Lung (tissue), 11 donors: ENCODE measurements at regions not wholly inside any gene's neighbourhood (a gene's known extent, or its start where the extent isn't known, plus 50 kb on each side); places are given as distances from the start of the nearest gene placed in this dataset.
A peak's percentile ranks its signal among the peaks of the same experiment; 100 is the strongest.

Source experiments
- ATAC-seq: fragments of 200-7000 bp; cut with Tn5 transposase; one replicate; pipeline ENCODE4 v1.9.1; 2020; ENCODE audit warnings: moderate number of reproducible peaks; ENCODE audit not compliant: insufficient read depth, low FRiP score
- DNase-seq, 3 donors: peaks; one replicate each; pipeline ENCODE4 v3.0.0-alpha.2; 2013 to 2017
- H3K27ac ChIP-seq, 2 donors: one replicate each; pipeline ENCODE4 v1.5.1; 2013; ENCODE audit warnings: mild to moderate bottlenecking in 2 of 2, moderate library complexity in 2 of 2, control low read depth in 1 of 2, inconsistent platforms in 1 of 2, low read depth in 1 of 2, low read length in 1 of 2
- H3K27me3 ChIP-seq, 3 donors: one replicate each; pipeline ENCODE4 v1.5.1; 2013; ENCODE audit warnings: low read length in 2 of 3; ENCODE audit not compliant: control insufficient read depth in 3 of 3, insufficient read depth in 3 of 3
- H3K36me3 ChIP-seq, 4 donors: one replicate each; pipeline ENCODE4 v1.5.1; 2013; ENCODE audit warnings: low read length in 4 of 4, mild to moderate bottlenecking in 1 of 4, moderate library complexity in 1 of 4; ENCODE audit not compliant: control insufficient read depth in 4 of 4, insufficient read depth in 4 of 4
- H3K4me1 ChIP-seq, 5 donors: one replicate each; pipeline ENCODE4 v1.5.1; 2013; ENCODE audit warnings: low read length in 5 of 5, mild to moderate bottlenecking in 2 of 5, moderate library complexity in 1 of 5; ENCODE audit not compliant: control insufficient read depth in 5 of 5, insufficient read depth in 5 of 5
- H3K4me3 ChIP-seq: one replicate; pipeline ENCODE4 v1.5.1; 2013; ENCODE audit warnings: mild to moderate bottlenecking, control low read depth, moderate library complexity
- H3K9ac ChIP-seq, 2 donors: one replicate each; pipeline ENCODE4 v1.5.1; 2013; ENCODE audit warnings: low read length in 2 of 2, control low read depth in 1 of 2; ENCODE audit not compliant: insufficient read depth in 1 of 2
- H3K9me3 ChIP-seq, 4 donors: one replicate each; pipeline ENCODE4 v1.5.1; 2013; ENCODE audit warnings: low read length in 3 of 4, mild to moderate bottlenecking in 1 of 4, moderate library complexity in 1 of 4; ENCODE audit not compliant: control insufficient read depth in 4 of 4, insufficient read depth in 3 of 4
- CTCF ChIP-seq: IDR thresholded peaks from 2 replicates; pipeline ENCODE4 v1.5.1; 2012; ENCODE audit warnings: mild to moderate bottlenecking; ENCODE audit errors: control extremely low read depth, extremely low read depth
- WGBS, 2 donors: extraction: QIAGEN DNeasy Blood & Tissue Kit; methylation state at CpG; one replicate each; pipeline ENCODE4 v1.1.7; 2013; 5-methylcytosine and 5-hydroxymethylcytosine counted together
- donor health status: control.
- donor health status: control.
- donor health status: Bipolar disorder and iron deficiency.
- donor health status: healthy.
- donor health status: DM: yes; HTN: yes; CAD: no.

GRCh38 chr18:41269294-41269693 is 685.7 kb upstream of the PIK3C3 start:
- no peak overlapping the region for H3K4me3 ChIP-seq
- no peak for TF ChIP-seq CTCF
- ATAC-seq: no peak
- no peak overlapping the region for H3K27ac ChIP-seq
- no peak overlapping the region for H3K9ac ChIP-seq
- no peaks in the 10 kb centered on the region for H3K36me3 ChIP-seq
- H3K4me1 ChIP-seq: peaks cover 0 to 20% (median 0%) of the 10 kb centered on the region in 5 donors
- H3K9me3 ChIP-seq: peaks cover 0 to 5% (median 0%) of the 10 kb centered on the region in 4 donors
- 77 to 84% methylated on average over 6 of the region's 6 CpGs for WGBS, 2 donors
- H3K27me3 ChIP-seq: no peaks in the 10 kb centered on the region
- DNase-seq: no peak

GRCh38 chr18:41268271-41268670 is 686.8 kb upstream of the PIK3C3 start:
- Histone ChIP-seq H3K9me3 (peaks cover 0 to 2% (median 0%) of the 10 kb centered on the region in 4 donors), H3K27ac (no peak overlapping the region), H3K36me3 (no peaks in the 10 kb centered on the region), H3K4me3 (no peak overlapping the region), H3K9ac (no peak overlapping the region), H3K27me3 (no peaks in the 10 kb centered on the region), H3K4me1 (peaks cover 0 to 23% (median 0%) of the 10 kb centered on the region in 5 donors)
- TF ChIP-seq CTCF: no peak
- 88 to 90% methylated on average over 2 of the region's 2 CpGs for WGBS, 2 donors
- no peak for DNase-seq
- no peak for ATAC-seq

GRCh38 chr18:41266616-41267015 is 688.4 kb upstream of the PIK3C3 start:
- no peak for TF ChIP-seq CTCF
- Histone ChIP-seq H3K27ac (no peak overlapping the region), H3K36me3 (no peaks in the 10 kb centered on the region), H3K9me3 (peaks cover 0 to 2% (median 0%) of the 10 kb centered on the region in 4 donors), H3K4me1 (peaks cover 0 to 23% (median 0%) of the 10 kb centered on the region in 5 donors), H3K4me3 (no peak overlapping the region), H3K9ac (no peak overlapping the region), H3K27me3 (no peaks in the 10 kb centered on the region)
- WGBS, 2 donors: 83 to 88% methylated on average over 3 of the region's 3 CpGs
- peak; percentile 13 to 49 (median 37) for DNase-seq
- ATAC-seq: no peak

- TF ChIP-seq CTCF: no peak
- Histone ChIP-seq H3K27me3 (no peaks in the 10 kb centered on the region), H3K4me3 (no peak overlapping the region), H3K9ac (no peak overlapping the region), H3K9me3 (no peaks in the 10 kb centered on the region), H3K27ac (no peak overlapping the region), H3K36me3 (no peaks in the 10 kb centered on the region), H3K4me1 (peaks cover 0 to 23% (median 0%) of the 10 kb centered on the region in 5 donors)
- 78 to 86% methylated on average over 5 of the region's 5 CpGs for WGBS, 2 donors
- ATAC-seq (no peak), DNase-seq (no peak)
Observed at GRCh38 chr18:41266204-41266603, 688.8 kb upstream of the PIK3C3 start.
